T-helper 9 cell (primary cell): ENCODE measurements at regions not wholly inside any gene's neighbourhood (a gene's known extent, or its start where the extent isn't known, plus 50 kb on each side); places are given as distances from the start of the nearest gene placed in this dataset.
A peak's percentile ranks its signal among the peaks of the same experiment; 100 is the strongest.
"Not testable (repeated sequence)": the region's sequence is repeated elsewhere in the genome, so short reads cannot be mapped to it uniquely, and the experiment has no call there.

ENCODE experiments used
- DNase-seq: peaks from one replicate; pipeline ENCODE4 v3.0.0-alpha.2; 2020

GRCh38 chr7:32762206-32762924 is 129.2 kb downstream of the KBTBD2 start:
- DNase-seq: not testable (repeated sequence)

GRCh38 chr7:32761451-32762205 is 129.9 kb downstream of the KBTBD2 start:
- no peak for DNase-seq

- DNase-seq: not testable (repeated sequence)
Observed at GRCh38 chr7:32760755-32761154, 130.8 kb downstream of the KBTBD2 start.

- DNase-seq: not testable (repeated sequence)
Observed at GRCh38 chr7:32759859-32760258, 131.7 kb downstream of the KBTBD2 start.

- not testable (repeated sequence) for DNase-seq
Observed at GRCh38 chr7:32753872-32754271, 137.7 kb downstream of the KBTBD2 start.

- DNase-seq: not testable (repeated sequence)
Observed at GRCh38 chr7:32748337-32748736, 143.2 kb downstream of the KBTBD2 start.

GRCh38 chr7:32747443-32748148 is 144.0 kb downstream of the KBTBD2 start:
- DNase-seq: not testable (repeated sequence)

- not testable (repeated sequence) for DNase-seq
Observed at GRCh38 chr7:32741853-32742476, 149.6 kb downstream of the KBTBD2 start.

- DNase-seq: not testable (repeated sequence)
Observed at GRCh38 chr7:32739749-32740148, 151.8 kb downstream of the KBTBD2 start.

- not testable (repeated sequence) for DNase-seq
Observed at GRCh38 chr7:32738390-32738789, 153.2 kb downstream of the KBTBD2 start.

- not testable (repeated sequence) for DNase-seq
Observed at GRCh38 chr7:32732767-32733166, 158.8 kb downstream of the KBTBD2 start.

GRCh38 chr7:32729335-32729675 is 162.3 kb downstream of the KBTBD2 start:
- not testable (repeated sequence) for DNase-seq

- DNase-seq: peak; percentile 17
Observed at GRCh38 chr7:32728412-32729334, 162.9 kb downstream of the KBTBD2 start.

- DNase-seq: peak; percentile 37
Observed at GRCh38 chr7:32727483-32728411, 163.8 kb downstream of the KBTBD2 start.

- not testable (repeated sequence) for DNase-seq
Observed at GRCh38 chr7:32722837-32723236, 168.7 kb downstream of the KBTBD2 start.

GRCh38 chr7:32694182-32694581 is 197.4 kb downstream of the KBTBD2 start:
- DNase-seq: no peak

- DNase-seq: not testable (repeated sequence)
Observed at GRCh38 chr7:32691965-32692815, 196.9 kb downstream of the AVL9 start.

- not testable (repeated sequence) for DNase-seq
Observed at GRCh38 chr7:32688092-32688491, 192.8 kb downstream of the AVL9 start.

GRCh38 chr7:32681174-32681518 is 185.9 kb downstream of the AVL9 start:
- no peak for DNase-seq
